Activated CD4-positive, alpha-beta memory T cell treated with anti-CD3 and anti-CD28 coated beads for 36 hours (primary cell): ENCODE measurements at regions not wholly inside any gene's neighbourhood (a gene's known extent, or its start where the extent isn't known, plus 50 kb on each side); places are given as distances from the start of the nearest gene placed in this dataset.
"Not testable (repeated sequence)": the region's sequence is repeated elsewhere in the genome, so short reads cannot be mapped to it uniquely, and the experiment has no call there.

Source experiments
- CTCF ChIA-PET: fragments of 350-600 bp; sonication (Branson Sonifier 250); formaldehyde crosslinking; loops from one replicate; lab custom pipeline; 2021; ENCODE audit warnings: antibody characterized with exemption, inconsistent platforms; lab: Charles Lee
- POLR2A ChIA-PET: fragments of 350-600 bp; sonication (Branson Sonifier 250); formaldehyde crosslinking; loops from one replicate; lab custom pipeline; 2021; ENCODE audit warnings: antibody characterized with exemption; lab: Charles Lee
- DNase-seq: peaks from one replicate; pipeline ENCODE4 v3.0.0-alpha.2; 2020
- H3K27ac Mint-ChIP-seq: one replicate; pipeline ENCODE4 v1.8.0; 2021; ENCODE audit warnings: mixed read lengths
- H3K27me3 Mint-ChIP-seq: one replicate; pipeline ENCODE4 v1.8.0; 2021; ENCODE audit warnings: mixed read lengths
- H3K36me3 Mint-ChIP-seq: one replicate; pipeline ENCODE4 v1.8.0; 2021; ENCODE audit warnings: mixed read lengths
- H3K4me1 Mint-ChIP-seq: one replicate; pipeline ENCODE4 v1.8.0; 2021; ENCODE audit warnings: low read depth, mixed read lengths
- H3K4me3 Mint-ChIP-seq: one replicate; pipeline ENCODE4 v1.8.0; 2021; ENCODE audit warnings: mild to moderate bottlenecking, mixed read lengths
- H3K9me3 Mint-ChIP-seq: one replicate; pipeline ENCODE4 v1.8.0; 2021; ENCODE audit warnings: mixed read lengths
- intact Hi-C: fragments of 100-400 bp; cut with micrococcal nuclease; formaldehyde crosslinking; loops from one replicate; pipeline ENCODE4 v1.15.1; 2023

- no peak overlapping the region for H3K4me3 Mint-ChIP-seq
- POLR2A ChIA-PET, result no interaction called here
- peaks cover 75% of the 10 kb centered on the region for H3K4me1 Mint-ChIP-seq
- peak; percentile 48 for DNase-seq
- CTCF ChIA-PET, result interaction anchor here (0.6 to 14.9 kb wide), 24 partner anchors 12 to 524 kb away, joined by 3 to 324 read pairs (median 4); no protein-coding TSS in a partner anchor
- no peaks in the 10 kb centered on the region for H3K36me3 Mint-ChIP-seq
- intact Hi-C loops, result no loop called here
- no peaks in the 10 kb centered on the region for H3K9me3 Mint-ChIP-seq
- peak overlapping the region; percentile 49 for H3K27ac Mint-ChIP-seq
- no peaks in the 10 kb centered on the region for H3K27me3 Mint-ChIP-seq
Observed at GRCh38 chr7:142478479-142479220, 220.8 kb upstream of the PRSS58 start.

GRCh38 chr7:142477801-142478200 lies 219.9 kb upstream of the PRSS58 start:
- Mint-ChIP-seq H3K4me1 (peaks cover 76% of the 10 kb centered on the region), H3K27ac (peak overlapping the region; percentile 71)
- H3K4me3 Mint-ChIP-seq, POLR2A ChIA-PET, H3K36me3 Mint-ChIP-seq, intact Hi-C loops, H3K9me3 Mint-ChIP-seq, H3K27me3 Mint-ChIP-seq, DNase-seq: not testable (repeated sequence)
- CTCF ChIA-PET, result interaction anchor here (0.6 to 14.9 kb wide), 22 partner anchors 10 to 525 kb away, joined by 3 to 324 read pairs (median 4); no protein-coding TSS in a partner anchor

GRCh38 chr7:142477079-142477651 lies 219.3 kb upstream of the PRSS58 start:
- H3K27me3 Mint-ChIP-seq, result no peaks in the 10 kb centered on the region
- ChIA-PET POLR2A (no interaction called here), CTCF (interaction anchor here (0.5 to 14.9 kb wide), 6 partner anchors 9 to 739 kb away, joined by 3 to 324 read pairs (median 4); partner anchors contain the start of gene SSBP1)
- no peak overlapping the region for H3K4me3 Mint-ChIP-seq
- peaks cover 75% of the 10 kb centered on the region for H3K4me1 Mint-ChIP-seq
- no peak for DNase-seq
- no peaks in the 10 kb centered on the region for H3K9me3 Mint-ChIP-seq
- no peaks in the 10 kb centered on the region for H3K36me3 Mint-ChIP-seq
- peak overlapping the region; percentile 71 for H3K27ac Mint-ChIP-seq
- intact Hi-C loops, result no loop called here

GRCh38 chr7:142476077-142476476 lies 218.2 kb upstream of the PRSS58 start:
- DNase-seq, result no peak

GRCh38 chr7:142471820-142472219 lies 214.0 kb upstream of the PRSS58 start:
- ChIA-PET CTCF (interaction anchor here (1.3 to 3.4 kb wide), 2 partner anchors 12 to 15 kb away, joined by 3 to 11 read pairs; no protein-coding TSS in a partner anchor), POLR2A (no interaction called here)
- H3K4me3 Mint-ChIP-seq, result no peak overlapping the region
- intact Hi-C loops, result no loop called here
- H3K27me3 Mint-ChIP-seq, result no peaks in the 10 kb centered on the region
- no peak for DNase-seq
- H3K27ac Mint-ChIP-seq, result no peak overlapping the region
- no peaks in the 10 kb centered on the region for H3K9me3 Mint-ChIP-seq
- peaks cover 61% of the 10 kb centered on the region for H3K4me1 Mint-ChIP-seq
- no peaks in the 10 kb centered on the region for H3K36me3 Mint-ChIP-seq

More at GRCh38 chr7:142476077-142476476, 218.2 kb upstream of the PRSS58 start:
- intact Hi-C loops, result no loop called here
- ChIA-PET POLR2A (no interaction called here), CTCF (interaction anchor here (1.1 to 14.9 kb wide), 3 partner anchors 12 to 59 kb away, joined by 3 to 324 read pairs (median 39); no protein-coding TSS in a partner anchor)
- H3K4me1 Mint-ChIP-seq, result peaks cover 66% of the 10 kb centered on the region
- no peak overlapping the region for H3K4me3 Mint-ChIP-seq
- no peaks in the 10 kb centered on the region for H3K9me3 Mint-ChIP-seq
- H3K36me3 Mint-ChIP-seq, result no peaks in the 10 kb centered on the region
- no peak overlapping the region for H3K27ac Mint-ChIP-seq
- H3K27me3 Mint-ChIP-seq, result no peaks in the 10 kb centered on the region

GRCh38 chr7:142470544-142470830 lies 212.6 kb upstream of the PRSS58 start:
- no peak for DNase-seq
- Mint-ChIP-seq H3K36me3 (no peaks in the 10 kb centered on the region), H3K27me3 (no peaks in the 10 kb centered on the region), H3K27ac (no peak overlapping the region), H3K9me3 (no peaks in the 10 kb centered on the region), H3K4me3 (no peak overlapping the region), H3K4me1 (peaks cover 49% of the 10 kb centered on the region)
- POLR2A ChIA-PET, result no interaction called here
- CTCF ChIA-PET, result interaction anchor here (0.6 to 13.7 kb wide), 4 partner anchors 9 to 536 kb away, joined by 3 to 324 read pairs (median 7); no protein-coding TSS in a partner anchor
- intact Hi-C loops, result no loop called here

GRCh38 chr7:142469696-142470543 lies 212.1 kb upstream of the PRSS58 start:
- no peak overlapping the region for H3K4me3 Mint-ChIP-seq
- intact Hi-C loops, result no loop called here
- DNase-seq, result no peak
- POLR2A ChIA-PET, result no interaction called here
- CTCF ChIA-PET, result interaction anchor here (0.6 to 13.7 kb wide), 5 partner anchors 9 to 537 kb away, joined by 3 to 324 read pairs (median 3); no protein-coding TSS in a partner anchor
- H3K4me1 Mint-ChIP-seq, result peaks cover 45% of the 10 kb centered on the region
- H3K9me3 Mint-ChIP-seq, result no peaks in the 10 kb centered on the region
- H3K27me3 Mint-ChIP-seq, result no peaks in the 10 kb centered on the region
- H3K27ac Mint-ChIP-seq, result no peak overlapping the region
- H3K36me3 Mint-ChIP-seq, result no peaks in the 10 kb centered on the region

GRCh38 chr7:142468871-142469665 lies 211.2 kb upstream of the PRSS58 start:
- Mint-ChIP-seq H3K36me3 (no peaks in the 10 kb centered on the region), H3K4me3 (no peak overlapping the region), H3K27me3 (no peaks in the 10 kb centered on the region), H3K4me1 (peaks cover 37% of the 10 kb centered on the region), H3K9me3 (no peaks in the 10 kb centered on the region), H3K27ac (no peak overlapping the region)
- ChIA-PET CTCF (interaction anchor here (3.4 to 13.7 kb wide), 2 partner anchors 10 to 11 kb away, joined by 11 to 324 read pairs; no protein-coding TSS in a partner anchor), POLR2A (no interaction called here)
- intact Hi-C loops, result no loop called here
- no peak for DNase-seq

GRCh38 chr7:142467056-142467655 lies 209.3 kb upstream of the PRSS58 start:
- peaks cover 38% of the 10 kb centered on the region for H3K4me1 Mint-ChIP-seq
- DNase-seq, H3K4me3 Mint-ChIP-seq, intact Hi-C loops, H3K27ac Mint-ChIP-seq, H3K9me3 Mint-ChIP-seq, H3K27me3 Mint-ChIP-seq, H3K36me3 Mint-ChIP-seq, POLR2A ChIA-PET: not testable (repeated sequence)
- CTCF ChIA-PET, result interaction anchor here (1.1 to 13.7 kb wide), 2 partner anchors 8 to 13 kb away, joined by 4 to 324 read pairs; no protein-coding TSS in a partner anchor

GRCh38 chr7:142463401-142463850 lies 205.6 kb upstream of the PRSS58 start:
- peak overlapping the region; percentile 70 for H3K4me3 Mint-ChIP-seq
- ChIA-PET POLR2A (no interaction called here), CTCF (interaction anchor here (0.8 to 13.7 kb wide), 16 partner anchors 16 to 345 kb away, joined by 3 to 324 read pairs (median 4); no protein-coding TSS in a partner anchor)
- H3K27ac Mint-ChIP-seq, result peak overlapping the region; percentile 90
- DNase-seq, result peak; percentile 47
- H3K36me3 Mint-ChIP-seq, result no peaks in the 10 kb centered on the region
- no peaks in the 10 kb centered on the region for H3K27me3 Mint-ChIP-seq
- H3K9me3 Mint-ChIP-seq, result no peaks in the 10 kb centered on the region
- peaks cover 49% of the 10 kb centered on the region for H3K4me1 Mint-ChIP-seq
- intact Hi-C loops, result loop anchor here (5.0 kb wide), 1 partner anchor 54 kb away; no protein-coding TSS in a partner anchor
